OCI-LY1 (cell line): ENCODE measurements at regions not wholly inside any gene's neighbourhood (a gene's known extent, or its start where the extent isn't known, plus 50 kb on each side); places are given as distances from the start of the nearest gene placed in this dataset.

Experiments
- H2AFZ ChIP-seq: fragments of 200-600 bp; sonication (generic), shearing (Covaris generic); 2 replicates; pipeline ENCODE4 v1.6.0; 2014; ENCODE audit warnings: antibody characterized with exemption, mild to moderate bottlenecking, low read length
- H3F3A ChIP-seq: fragments of 200-600 bp; sonication (generic), shearing (Covaris generic); 2 replicates; pipeline ENCODE4 v1.6.0; 2014; ENCODE audit warnings: mild to moderate bottlenecking, antibody characterized with exemption, low read length, moderate library complexity; ENCODE audit not compliant: insufficient read depth
- H3K27ac ChIP-seq: fragments of 200-600 bp; sonication (generic); 2 replicates; pipeline ENCODE4 v1.5.1; 2014; ENCODE audit warnings: low read length, mixed run types, mild to moderate bottlenecking, low read depth; ENCODE audit not compliant: poor library complexity, severe bottlenecking
- H3K27me3 ChIP-seq: fragments of 200-600 bp; sonication (generic); 2 replicates; pipeline ENCODE4 v1.6.0; 2014; ENCODE audit warnings: antibody characterized with exemption, mild to moderate bottlenecking, low read length, moderate library complexity; ENCODE audit not compliant: insufficient read depth
- H3K36me3 ChIP-seq: fragments of 200-600 bp; sonication (generic); 2 replicates; pipeline ENCODE4 v1.6.1; 2014; ENCODE audit warnings: mild to moderate bottlenecking, antibody characterized with exemption, low read length, moderate library complexity, mixed read lengths; ENCODE audit not compliant: insufficient read depth
- H3K4me1 ChIP-seq: fragments of 200-600 bp; sonication (generic); 2 replicates; pipeline ENCODE4 v1.5.1; 2014; ENCODE audit warnings: mild to moderate bottlenecking, low read length, moderate library complexity; ENCODE audit not compliant: insufficient read depth, severe bottlenecking
- H3K4me2 ChIP-seq: fragments of 200-600 bp; sonication (generic), shearing (Covaris generic); 2 replicates; pipeline ENCODE4 v1.6.1; 2014; ENCODE audit warnings: low read length
- H3K4me3 ChIP-seq: fragments of 200-600 bp; sonication (generic); 2 replicates; pipeline ENCODE4 v1.5.1; 2014; ENCODE audit warnings: low read length, low read depth, mild to moderate bottlenecking, mixed read lengths; ENCODE audit not compliant: poor library complexity, severe bottlenecking
- H3K79me2 ChIP-seq: fragments of 200-600 bp; shearing (Covaris generic); 2 replicates; pipeline ENCODE4 v1.6.1; 2016; ENCODE audit warnings: mixed run types, low read length, mixed read lengths; ENCODE audit not compliant: insufficient read depth
- H3K9ac ChIP-seq: fragments of 200-600 bp; sonication (generic), shearing (Covaris generic); 2 replicates; pipeline ENCODE4 v1.6.1; 2014; ENCODE audit warnings: mild to moderate bottlenecking, low read length, mixed read lengths
- H3K9me2 ChIP-seq: fragments of 200-600 bp; sonication (generic), shearing (Covaris generic); 2 replicates; pipeline ENCODE4 v1.6.1; 2014; ENCODE audit warnings: low read depth, mild to moderate bottlenecking, low read length, mixed read lengths
- H3K9me3 ChIP-seq: fragments of 200-600 bp; shearing (Covaris generic); 2 replicates; pipeline ENCODE4 v1.6.1; 2014; ENCODE audit warnings: low read length, mixed read lengths
- H4K20me1 ChIP-seq: fragments of 200-600 bp; sonication (generic), shearing (Covaris generic); 2 replicates; pipeline ENCODE4 v1.6.0; 2016; ENCODE audit warnings: mild to moderate bottlenecking, low read length; ENCODE audit not compliant: insufficient read depth
- EZH2 ChIP-seq: fragments of 200-600 bp; sonication (generic), shearing (Covaris generic); IDR thresholded peaks from 2 replicates; pipeline ENCODE4 v1.8.0; 2017; ENCODE audit warnings: borderline replicate concordance, mixed run types, mild to moderate bottlenecking, antibody characterized with exemption, low read length, moderate library complexity, mixed read lengths
- TF ChIP-seq, protein P1 (sequence below): fragments of 200-600 bp; sonication (generic), shearing (Covaris generic); IDR thresholded peaks from 2 replicates; pipeline ENCODE4 v1.5.1; 2017; ENCODE audit warnings: mild to moderate bottlenecking, antibody characterized with exemption, low read length, moderate library complexity, mixed read lengths

DNA sequence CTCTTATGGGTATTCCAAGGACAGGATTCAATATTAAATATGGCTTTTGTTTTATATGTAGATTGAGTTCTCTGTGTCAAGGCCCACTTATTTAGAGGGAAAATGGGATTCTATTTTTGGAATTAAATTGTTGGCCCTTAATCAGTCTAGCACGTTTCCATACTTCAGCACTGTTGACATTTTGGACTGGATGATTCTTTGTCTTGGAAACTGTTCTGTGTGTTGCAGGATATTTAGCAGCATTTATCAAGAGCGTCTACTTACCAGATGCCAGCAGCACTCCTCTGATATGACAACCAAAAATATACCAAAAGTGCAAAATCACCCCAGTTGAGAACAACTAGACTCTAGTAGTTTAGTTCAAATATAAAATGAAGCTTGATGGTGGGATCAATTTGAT lies 1027.0 kb upstream of the COX7C start:
- TF ChIP-seq, protein P1, sequence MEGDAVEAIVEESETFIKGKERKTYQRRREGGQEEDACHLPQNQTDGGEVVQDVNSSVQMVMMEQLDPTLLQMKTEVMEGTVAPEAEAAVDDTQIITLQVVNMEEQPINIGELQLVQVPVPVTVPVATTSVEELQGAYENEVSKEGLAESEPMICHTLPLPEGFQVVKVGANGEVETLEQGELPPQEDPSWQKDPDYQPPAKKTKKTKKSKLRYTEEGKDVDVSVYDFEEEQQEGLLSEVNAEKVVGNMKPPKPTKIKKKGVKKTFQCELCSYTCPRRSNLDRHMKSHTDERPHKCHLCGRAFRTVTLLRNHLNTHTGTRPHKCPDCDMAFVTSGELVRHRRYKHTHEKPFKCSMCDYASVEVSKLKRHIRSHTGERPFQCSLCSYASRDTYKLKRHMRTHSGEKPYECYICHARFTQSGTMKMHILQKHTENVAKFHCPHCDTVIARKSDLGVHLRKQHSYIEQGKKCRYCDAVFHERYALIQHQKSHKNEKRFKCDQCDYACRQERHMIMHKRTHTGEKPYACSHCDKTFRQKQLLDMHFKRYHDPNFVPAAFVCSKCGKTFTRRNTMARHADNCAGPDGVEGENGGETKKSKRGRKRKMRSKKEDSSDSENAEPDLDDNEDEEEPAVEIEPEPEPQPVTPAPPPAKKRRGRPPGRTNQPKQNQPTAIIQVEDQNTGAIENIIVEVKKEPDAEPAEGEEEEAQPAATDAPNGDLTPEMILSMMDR, result no peak
- TF ChIP-seq EZH2, result no peak
- no peak overlapping the region for H3K27ac ChIP-seq
- H4K20me1 ChIP-seq, result no peaks in the 10 kb centered on the region
- H3K27me3 ChIP-seq, result no peaks in the 10 kb centered on the region
- H2AFZ ChIP-seq, result no peak overlapping the region
- no peak overlapping the region for H3K9ac ChIP-seq
- no peaks in the 10 kb centered on the region for H3K9me2 ChIP-seq
- no peak overlapping the region for H3K4me2 ChIP-seq
- no peak overlapping the region for H3K4me3 ChIP-seq
- H3K9me3 ChIP-seq, result no peaks in the 10 kb centered on the region
- no peaks in the 10 kb centered on the region for H3K36me3 ChIP-seq
- no peaks in the 10 kb centered on the region for H3F3A ChIP-seq
- H3K4me1 ChIP-seq, result no peaks in the 10 kb centered on the region
- no peaks in the 10 kb centered on the region for H3K79me2 ChIP-seq

DNA sequence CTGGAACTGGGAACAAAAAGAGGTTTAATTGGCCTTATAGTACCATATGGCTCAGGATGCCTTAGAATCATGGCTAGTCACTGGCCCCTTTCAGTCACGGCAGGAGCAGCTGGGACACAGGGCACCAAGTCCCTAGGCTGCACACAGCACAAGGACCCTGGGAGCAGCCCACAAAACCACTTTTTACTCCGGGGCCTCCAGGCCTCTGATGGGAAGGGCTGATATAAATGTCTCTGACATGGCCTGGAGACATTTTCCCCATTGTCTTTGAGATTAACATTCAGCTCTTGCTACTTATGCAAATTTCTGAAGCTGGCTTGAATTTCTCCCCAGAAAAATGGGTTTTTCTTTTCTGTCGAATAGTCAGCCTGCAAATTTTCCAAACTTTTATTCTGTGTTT lies 1026.4 kb upstream of the COX7C start:
- H3F3A ChIP-seq, result no peaks in the 10 kb centered on the region
- no peak overlapping the region for H3K27ac ChIP-seq
- H3K9me3 ChIP-seq, result no peaks in the 10 kb centered on the region
- TF ChIP-seq, protein P1, result no peak
- TF ChIP-seq EZH2, result no peak
- no peaks in the 10 kb centered on the region for H3K36me3 ChIP-seq
- no peak overlapping the region for H3K4me2 ChIP-seq
- no peaks in the 10 kb centered on the region for H3K9me2 ChIP-seq
- no peak overlapping the region for H3K4me3 ChIP-seq
- no peaks in the 10 kb centered on the region for H3K4me1 ChIP-seq
- no peaks in the 10 kb centered on the region for H4K20me1 ChIP-seq
- no peaks in the 10 kb centered on the region for H3K79me2 ChIP-seq
- H3K9ac ChIP-seq, result no peak overlapping the region
- no peaks in the 10 kb centered on the region for H3K27me3 ChIP-seq
- H2AFZ ChIP-seq, result no peak overlapping the region

DNA sequence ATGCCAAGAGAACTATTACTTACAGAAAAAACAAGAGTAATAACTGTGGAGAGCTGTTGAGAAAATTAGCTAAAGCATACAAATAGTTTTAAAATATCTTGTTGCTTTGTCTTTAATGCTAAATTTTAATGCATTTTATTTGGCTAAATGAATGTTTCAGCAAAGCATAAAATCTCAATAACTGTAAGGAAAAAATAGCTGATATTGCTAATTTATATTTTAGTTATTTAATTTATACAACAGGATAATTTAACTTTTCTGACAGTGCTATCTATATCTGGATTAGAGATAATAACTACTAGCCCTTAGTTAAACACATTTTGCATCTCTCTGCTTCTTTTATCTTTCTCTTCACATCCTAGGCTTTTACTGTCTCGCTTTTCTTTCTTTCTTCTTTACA lies 1014.9 kb upstream of the COX7C start:
- Histone ChIP-seq H3K36me3 (no peaks in the 10 kb centered on the region), H4K20me1 (no peaks in the 10 kb centered on the region), H2AFZ (no peak overlapping the region), H3K9me2 (no peaks in the 10 kb centered on the region), H3K4me3 (no peak overlapping the region), H3K9me3 (no peaks in the 10 kb centered on the region), H3K27me3 (no peaks in the 10 kb centered on the region), H3K4me1 (no peaks in the 10 kb centered on the region), H3K9ac (no peak overlapping the region), H3K27ac (no peak overlapping the region), H3K79me2 (no peaks in the 10 kb centered on the region), H3F3A (no peaks in the 10 kb centered on the region), H3K4me2 (no peak overlapping the region)
- no peak for TF ChIP-seq EZH2
- TF ChIP-seq, protein P1, result no peak
